Activated naive CD4-positive, alpha-beta T cell treated with anti-CD3 and anti-CD28 coated beads for 36 hours (primary cell): ENCODE measurements at regions not wholly inside any gene's neighbourhood (a gene's known extent, or its start where the extent isn't known, plus 50 kb on each side); places are given as distances from the start of the nearest gene placed in this dataset.
"Not testable (repeated sequence)": the region's sequence is repeated elsewhere in the genome, so short reads cannot be mapped to it uniquely, and the experiment has no call there.

Source experiments
- CTCF ChIA-PET: fragments of 350-600 bp; sonication (Branson Sonifier 250); formaldehyde crosslinking; loops from one replicate; lab custom pipeline; 2021; ENCODE audit warnings: antibody characterized with exemption; lab: Charles Lee
- DNase-seq: peaks from one replicate; pipeline ENCODE4 v3.0.0-alpha.2; 2020
- H3K27ac Mint-ChIP-seq: one replicate; pipeline ENCODE4 v1.8.0; 2021; ENCODE audit warnings: mild to moderate bottlenecking, mixed read lengths
- H3K27me3 Mint-ChIP-seq: one replicate; pipeline ENCODE4 v1.8.0; 2021; ENCODE audit warnings: low read depth, mixed read lengths
- H3K36me3 Mint-ChIP-seq: one replicate; pipeline ENCODE4 v1.8.0; 2021; ENCODE audit warnings: low read depth, mixed read lengths
- H3K4me1 Mint-ChIP-seq: one replicate; pipeline ENCODE4 v1.8.0; 2021; ENCODE audit warnings: low read depth, mixed read lengths
- H3K4me3 Mint-ChIP-seq: one replicate; pipeline ENCODE4 v1.8.0; 2021; ENCODE audit warnings: mild to moderate bottlenecking, moderate library complexity, mixed read lengths
- H3K9me3 Mint-ChIP-seq: one replicate; pipeline ENCODE4 v1.8.0; 2021; ENCODE audit warnings: mixed read lengths
- intact Hi-C: fragments of 100-400 bp; cut with micrococcal nuclease; formaldehyde crosslinking; loops from one replicate; pipeline ENCODE4 v1.15.1; 2023

DNA sequence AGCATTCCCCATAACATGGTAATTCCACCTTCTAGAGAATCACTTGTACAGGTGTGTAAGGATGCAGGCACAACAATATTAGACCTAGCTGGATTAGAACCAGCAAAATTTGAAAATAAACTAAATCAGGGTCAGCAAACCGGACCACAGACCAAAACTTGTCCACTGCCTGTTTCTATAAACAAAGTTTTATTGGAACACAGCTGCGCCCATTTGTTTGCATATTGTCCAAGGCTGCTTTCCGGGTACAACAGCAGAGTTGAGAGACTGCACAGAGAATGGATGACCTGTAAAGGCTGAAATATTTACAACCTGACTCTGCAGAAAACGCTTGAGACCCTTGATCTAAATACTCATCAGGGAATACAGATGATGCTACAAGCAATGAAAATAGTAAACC, 73.6 kb upstream of the SLC45A1 start:
- Mint-ChIP-seq H3K9me3 (no peaks in the 10 kb centered on the region), H3K4me3 (no peak overlapping the region), H3K27ac (no peak overlapping the region), H3K4me1 (no peaks in the 10 kb centered on the region), H3K36me3 (no peaks in the 10 kb centered on the region), H3K27me3 (peaks cover 4% of the 10 kb centered on the region)
- intact Hi-C loops: no loop called here
- DNase-seq: no peak
- CTCF ChIA-PET: no interaction called here

DNA sequence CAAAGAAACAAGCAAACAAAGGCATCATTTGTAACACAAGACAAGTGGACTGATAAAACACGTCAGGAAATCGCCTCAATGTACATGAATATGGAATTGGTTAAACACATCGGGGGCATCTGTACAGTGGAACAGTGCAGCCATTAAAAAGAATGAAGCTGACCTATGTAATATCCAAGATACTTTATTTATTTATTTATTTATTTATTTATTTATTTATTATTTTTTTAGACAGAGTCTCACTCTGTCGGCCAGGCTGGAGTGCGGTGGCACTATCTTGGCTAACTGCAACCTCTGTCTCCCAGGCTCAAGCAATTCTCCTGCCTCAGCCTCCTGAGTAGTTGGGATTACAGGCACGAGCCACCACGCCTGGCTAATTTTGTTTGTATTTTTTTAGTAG, 75.4 kb upstream of the SLC45A1 start:
- H3K4me1 Mint-ChIP-seq: no peaks in the 10 kb centered on the region
- H3K4me3 Mint-ChIP-seq: no peak overlapping the region
- peaks cover 4% of the 10 kb centered on the region for H3K27me3 Mint-ChIP-seq
- no peaks in the 10 kb centered on the region for H3K9me3 Mint-ChIP-seq
- H3K27ac Mint-ChIP-seq: no peak overlapping the region
- intact Hi-C loops: no loop called here
- no peak for DNase-seq
- CTCF ChIA-PET: no interaction called here
- no peaks in the 10 kb centered on the region for H3K36me3 Mint-ChIP-seq

DNA sequence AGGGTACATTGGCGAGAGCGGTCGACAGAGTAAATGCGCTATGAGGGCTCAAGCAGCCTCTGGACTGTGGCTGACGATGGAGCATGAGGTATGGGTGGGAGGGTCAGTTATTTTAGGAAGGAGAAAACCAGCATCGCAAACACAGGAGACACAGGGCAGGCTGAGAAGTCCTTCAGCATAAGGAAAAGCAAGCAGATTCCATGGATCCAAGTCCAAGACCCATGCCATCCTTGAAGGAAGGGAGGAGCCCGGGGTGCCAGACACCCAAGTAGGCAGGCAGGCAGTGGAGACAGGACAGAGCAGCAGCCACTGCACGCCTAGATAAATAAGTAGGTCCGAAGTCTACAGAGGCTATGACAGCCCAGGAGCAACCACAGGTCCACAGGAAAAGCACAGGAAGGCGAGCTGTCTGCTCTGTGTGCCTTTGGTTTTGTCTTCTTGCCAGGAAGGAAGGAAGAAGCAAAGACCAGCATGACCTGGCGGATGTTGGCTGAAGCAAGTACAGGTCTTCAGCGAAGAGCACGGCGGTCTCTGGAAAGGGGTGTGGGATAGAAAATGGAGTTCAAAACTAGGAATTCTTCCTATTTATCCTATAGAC, 76.4 kb upstream of the SLC45A1 start:
- CTCF ChIA-PET: no interaction called here
- no peaks in the 10 kb centered on the region for H3K4me1 Mint-ChIP-seq

DNA sequence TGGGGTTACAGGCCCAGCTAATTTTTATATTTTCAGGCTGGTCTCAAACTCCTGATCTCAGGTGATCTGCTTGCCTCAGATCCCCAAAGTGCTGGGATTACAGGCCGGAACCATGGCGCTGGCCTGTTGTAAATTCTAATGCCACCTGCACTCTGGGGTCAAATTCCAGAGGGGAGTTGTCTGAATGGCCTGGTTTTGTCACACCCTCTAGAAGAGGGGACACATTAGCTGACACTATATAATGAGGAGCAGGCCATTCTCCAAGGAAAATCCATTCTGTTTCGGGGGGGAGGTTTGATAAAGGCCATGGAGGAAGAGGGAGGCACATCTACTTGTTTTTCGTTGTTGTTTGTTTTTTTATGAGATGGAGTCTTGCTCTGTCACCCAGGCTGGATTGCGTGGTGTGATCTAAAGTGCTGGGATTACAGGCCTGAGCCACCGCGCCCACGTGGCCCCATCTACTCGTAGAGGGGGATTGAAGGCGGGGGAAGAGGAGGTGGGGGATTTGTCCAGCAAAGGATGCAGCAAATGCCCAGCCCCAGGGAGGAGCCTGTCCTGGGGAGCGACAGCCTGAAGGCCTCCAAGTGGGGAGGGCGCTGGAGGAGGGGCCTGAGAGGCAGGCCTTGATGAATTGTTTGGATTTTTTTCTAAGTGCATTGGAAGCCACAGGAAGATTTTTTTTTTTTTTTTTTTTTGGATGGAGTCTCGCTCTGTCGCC, 78.4 kb upstream of the SLC45A1 start:
- Mint-ChIP-seq H3K9me3 (no peaks in the 10 kb centered on the region), H3K27me3 (peaks cover 4% of the 10 kb centered on the region), H3K4me1 (no peaks in the 10 kb centered on the region), H3K36me3 (no peaks in the 10 kb centered on the region), H3K27ac (no peak overlapping the region), H3K4me3 (no peak overlapping the region)
- DNase-seq: no peak
- CTCF ChIA-PET: interaction anchor here (0.7 kb wide), 2 partner anchors 11 to 21 kb away, joined by 3 read pairs; no protein-coding TSS in a partner anchor
- intact Hi-C loops: no loop called here

More for the DNA sequence above, 76.4 kb upstream of the SLC45A1 start:
- Mint-ChIP-seq H3K9me3 (no peaks in the 10 kb centered on the region), H3K27me3 (peaks cover 4% of the 10 kb centered on the region), H3K36me3 (no peaks in the 10 kb centered on the region), H3K27ac (no peak overlapping the region), H3K4me3 (no peak overlapping the region)
- intact Hi-C loops: no loop called here
- no peak for DNase-seq

DNA sequence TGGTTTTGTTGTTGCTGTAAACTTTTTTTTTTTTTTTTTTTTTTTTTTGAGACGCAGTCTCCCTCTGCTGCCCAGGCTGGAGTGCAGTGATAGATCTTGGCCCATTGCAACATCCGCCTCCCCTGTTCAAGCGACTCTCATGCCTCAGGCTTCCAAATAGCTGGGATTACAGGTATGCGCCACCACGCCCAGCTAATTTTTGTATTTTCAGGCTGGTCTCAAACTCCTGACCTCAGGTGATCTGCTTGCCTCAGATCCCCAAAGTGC, 78.9 kb upstream of the SLC45A1 start:
- intact Hi-C loops: no loop called here
- no peak overlapping the region for H3K27ac Mint-ChIP-seq
- H3K4me3 Mint-ChIP-seq: no peak overlapping the region
- peaks cover 4% of the 10 kb centered on the region for H3K27me3 Mint-ChIP-seq
- CTCF ChIA-PET: interaction anchor here (0.7 kb wide), 2 partner anchors 11 to 20 kb away, joined by 3 read pairs; no protein-coding TSS in a partner anchor
- H3K36me3 Mint-ChIP-seq: no peaks in the 10 kb centered on the region
- H3K9me3 Mint-ChIP-seq: no peaks in the 10 kb centered on the region
- H3K4me1 Mint-ChIP-seq: no peaks in the 10 kb centered on the region
- DNase-seq: no peak

DNA sequence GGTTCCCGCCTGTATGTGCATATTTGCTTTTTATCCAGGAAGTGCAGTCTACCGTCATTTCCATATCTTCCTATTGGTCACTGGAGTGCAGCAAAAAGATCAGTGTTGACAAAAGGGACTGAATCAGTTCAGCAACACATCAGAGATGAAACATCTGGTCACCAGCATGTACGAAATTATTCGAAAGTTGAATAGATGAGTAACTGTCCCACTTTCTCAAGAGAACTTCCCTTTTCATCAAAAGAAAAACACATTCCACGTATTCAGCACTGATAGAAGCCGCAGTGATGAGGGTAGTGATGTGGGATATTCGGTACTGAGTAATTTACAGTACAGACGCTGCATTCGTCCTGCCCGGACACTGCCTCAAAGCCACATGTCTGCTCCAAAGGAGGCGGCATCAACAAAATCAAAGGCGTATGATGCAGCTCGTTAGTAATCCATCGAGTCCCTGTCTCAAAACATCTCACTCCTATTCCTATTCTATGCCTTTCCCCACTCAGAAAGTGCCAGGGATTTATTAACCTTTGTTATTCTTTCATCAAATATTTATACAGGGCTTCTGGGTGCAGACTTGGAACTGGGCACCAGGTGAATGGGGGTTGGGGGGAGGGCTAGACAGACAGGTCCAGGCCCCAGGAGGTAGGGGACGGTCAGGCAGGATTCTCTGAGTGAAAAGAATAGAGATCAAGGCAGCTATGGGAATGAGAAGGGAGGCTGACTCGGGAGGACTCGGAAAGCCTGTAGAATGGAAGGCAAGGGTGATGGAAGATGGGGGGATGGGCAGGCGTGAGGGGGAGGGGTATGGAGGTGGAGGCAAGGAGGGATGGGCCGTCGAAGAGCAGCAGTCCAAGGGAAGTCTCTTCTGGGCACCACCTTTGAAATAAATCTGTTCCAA, 79.5 kb upstream of the SLC45A1 start:
- Mint-ChIP-seq H3K4me3 (no peak overlapping the region), H3K27me3 (peaks cover 4% of the 10 kb centered on the region), H3K9me3 (no peaks in the 10 kb centered on the region), H3K36me3 (no peaks in the 10 kb centered on the region), H3K27ac (no peak overlapping the region), H3K4me1 (no peaks in the 10 kb centered on the region)
- intact Hi-C loops: no loop called here
- CTCF ChIA-PET: interaction anchor here (0.7 to 0.9 kb wide), 3 partner anchors 10 to 194 kb away, joined by 3 read pairs; no protein-coding TSS in a partner anchor
- DNase-seq: no peak

DNA sequence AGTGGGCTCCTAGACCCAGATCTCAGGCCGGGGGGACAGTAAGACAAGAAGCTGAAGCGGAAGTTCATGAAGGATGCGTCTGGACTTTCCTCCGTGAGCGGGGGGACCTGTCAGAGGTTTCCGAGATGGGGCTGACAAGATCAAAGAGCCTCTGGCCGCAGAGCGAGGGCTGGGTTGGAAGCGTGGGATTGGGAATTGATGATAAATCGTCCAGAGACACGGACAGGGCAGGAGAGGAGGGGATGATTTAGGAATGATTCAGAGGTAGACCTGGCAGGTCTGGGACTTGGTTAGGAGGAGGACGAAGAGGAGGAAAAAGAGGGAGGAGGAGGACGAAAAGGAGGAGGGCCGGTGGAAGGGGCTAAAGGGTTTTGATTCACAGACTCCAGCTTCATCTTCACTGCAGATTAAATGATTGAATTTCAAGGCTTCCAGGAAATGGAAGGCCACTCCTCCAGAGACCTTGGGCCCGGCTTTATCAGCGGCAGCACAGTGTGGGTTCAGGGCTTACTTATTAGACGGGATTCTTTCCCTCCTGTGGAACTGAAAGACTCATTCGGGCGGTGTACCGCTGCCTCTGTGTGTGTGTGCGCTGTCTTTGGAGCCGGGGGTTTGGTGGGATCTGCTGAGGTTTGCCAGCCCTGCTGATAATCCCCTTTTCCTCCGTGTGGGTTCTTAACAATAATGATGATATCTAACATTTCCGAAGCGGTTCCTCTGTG, 85.7 kb upstream of the SLC45A1 start:
- no peaks in the 10 kb centered on the region for H3K4me1 Mint-ChIP-seq
- DNase-seq: no peak
- H3K27ac Mint-ChIP-seq: no peak overlapping the region
- CTCF ChIA-PET: no interaction called here
- H3K36me3 Mint-ChIP-seq: no peaks in the 10 kb centered on the region
- intact Hi-C loops: no loop called here
- no peak overlapping the region for H3K4me3 Mint-ChIP-seq
- H3K27me3 Mint-ChIP-seq: peaks cover 2% of the 10 kb centered on the region
- H3K9me3 Mint-ChIP-seq: peaks cover 1% of the 10 kb centered on the region

DNA sequence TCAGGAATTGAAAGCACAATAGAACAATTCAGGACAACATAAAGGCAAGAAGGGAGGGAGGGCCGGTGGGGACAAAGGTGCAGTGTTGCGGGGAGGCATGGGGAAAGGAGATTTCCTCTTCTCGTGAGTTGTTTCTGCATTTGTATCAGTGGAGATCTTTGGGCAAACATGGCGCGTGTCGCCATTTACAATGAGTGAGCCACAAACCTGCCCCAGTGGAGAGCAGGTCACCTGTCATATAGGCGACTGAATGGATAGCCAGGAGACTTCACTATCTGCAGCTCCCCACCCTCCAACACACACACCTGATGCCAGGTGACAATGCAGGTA, 87.7 kb upstream of the SLC45A1 start:
- DNase-seq: no peak
- H3K36me3 Mint-ChIP-seq: no peaks in the 10 kb centered on the region
- no peaks in the 10 kb centered on the region for H3K4me1 Mint-ChIP-seq
- intact Hi-C loops: no loop called here
- CTCF ChIA-PET: interaction anchor here (0.6 kb wide), 1 partner anchor 563 kb away, joined by 3 read pairs; no protein-coding TSS in a partner anchor
- H3K27ac Mint-ChIP-seq: no peak overlapping the region
- peaks cover 3% of the 10 kb centered on the region for H3K9me3 Mint-ChIP-seq
- no peak overlapping the region for H3K4me3 Mint-ChIP-seq
- peaks cover 6% of the 10 kb centered on the region for H3K27me3 Mint-ChIP-seq

DNA sequence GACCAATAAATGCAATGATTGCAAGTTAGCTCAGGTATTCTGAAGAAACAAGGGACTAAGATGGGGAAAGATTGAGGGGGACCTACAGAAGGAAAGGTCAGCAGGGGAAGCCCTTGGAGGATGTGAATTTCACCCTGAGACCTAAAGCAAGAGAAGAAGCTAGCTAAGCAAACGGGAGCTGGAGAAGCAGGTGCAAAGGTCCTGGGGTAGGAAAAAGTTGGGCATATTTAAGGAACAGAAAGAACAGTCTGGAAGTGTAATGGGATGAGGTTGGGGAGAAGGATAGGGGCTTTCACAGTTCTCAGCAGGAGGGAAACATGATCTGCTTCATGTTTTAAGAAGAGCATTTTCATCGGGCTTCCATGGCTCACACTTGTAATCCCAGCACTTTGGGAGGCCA, 89.7 kb upstream of the SLC45A1 start:
- CTCF ChIA-PET: interaction anchor here (0.6 kb wide), 1 partner anchor 11 kb away, joined by 3 read pairs; no protein-coding TSS in a partner anchor
- Mint-ChIP-seq H3K36me3 (no peaks in the 10 kb centered on the region), H3K9me3 (peaks cover 3% of the 10 kb centered on the region), H3K4me3 (no peak overlapping the region), H3K27me3 (peaks cover 6% of the 10 kb centered on the region), H3K27ac (no peak overlapping the region), H3K4me1 (peaks cover 6% of the 10 kb centered on the region)
- no peak for DNase-seq
- intact Hi-C loops: no loop called here

DNA sequence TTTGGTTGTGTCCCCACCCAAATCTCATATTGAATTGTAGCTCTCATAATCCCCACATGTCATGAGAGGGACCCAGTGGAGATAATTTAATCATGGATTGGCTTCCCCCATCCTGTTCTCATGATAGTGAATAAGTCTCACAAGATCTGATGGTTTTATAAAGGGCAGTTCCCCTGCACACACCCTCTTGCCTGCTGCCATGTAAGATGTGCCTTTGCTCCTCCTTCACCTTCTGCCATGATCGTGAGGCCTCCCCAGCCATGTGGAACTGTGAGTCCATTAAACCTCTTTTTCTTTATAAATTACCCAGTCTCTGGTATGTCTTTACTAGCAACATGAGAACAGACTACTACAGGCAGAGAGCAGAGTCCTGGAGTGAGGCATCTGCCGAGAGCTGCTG, 90.2 kb upstream of the SLC45A1 start:
- H3K27ac Mint-ChIP-seq, intact Hi-C loops, H3K9me3 Mint-ChIP-seq, H3K4me1 Mint-ChIP-seq, DNase-seq, CTCF ChIA-PET, H3K4me3 Mint-ChIP-seq, H3K36me3 Mint-ChIP-seq, H3K27me3 Mint-ChIP-seq: not testable (repeated sequence)

DNA sequence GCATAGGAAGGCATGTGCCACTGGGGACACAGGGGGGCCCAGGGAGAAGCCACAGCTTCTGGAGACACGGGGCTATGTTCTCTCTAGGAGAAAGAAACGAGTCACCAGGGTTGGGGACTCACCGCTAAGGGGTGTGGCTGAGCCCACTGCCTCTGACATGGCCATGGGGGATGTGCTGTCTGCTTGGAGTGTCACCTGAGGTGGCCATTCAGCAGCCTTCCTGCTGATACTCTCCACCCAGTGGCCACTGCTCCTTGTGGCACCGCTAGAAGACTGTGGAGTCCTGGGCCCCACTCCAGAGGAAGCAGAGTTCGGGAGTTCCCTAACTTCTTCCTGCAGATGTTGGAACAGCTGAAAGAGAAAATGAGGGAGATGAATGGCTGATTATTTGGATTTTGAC, 91.2 kb upstream of the SLC45A1 start:
- CTCF ChIA-PET: no interaction called here
- intact Hi-C loops: no loop called here
- Mint-ChIP-seq H3K4me1 (peaks cover 6% of the 10 kb centered on the region), H3K4me3 (no peak overlapping the region), H3K27me3 (peaks cover 6% of the 10 kb centered on the region), H3K36me3 (no peaks in the 10 kb centered on the region), H3K27ac (no peak overlapping the region), H3K9me3 (peaks cover 3% of the 10 kb centered on the region)
- peak; percentile 12 for DNase-seq

DNA sequence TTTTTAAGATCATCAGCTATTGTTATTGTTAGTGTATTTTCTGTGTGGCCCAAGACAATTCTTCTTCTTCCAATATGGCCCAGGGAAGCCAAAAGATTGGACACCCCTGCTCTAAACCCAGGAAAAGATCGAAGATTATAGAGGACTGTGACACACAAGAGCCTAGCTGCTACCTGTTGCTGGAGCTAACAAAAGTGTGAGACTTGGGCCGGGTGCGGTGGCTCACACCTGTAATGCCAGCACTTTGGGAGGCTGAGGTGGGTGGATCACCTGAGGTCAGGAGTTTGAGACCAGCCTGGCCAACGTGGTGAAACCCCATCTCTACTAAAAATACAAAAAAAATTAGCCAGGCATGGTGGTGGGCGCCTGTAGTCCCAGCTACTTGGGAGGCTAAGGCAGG, 91.9 kb upstream of the SLC45A1 start:
- CTCF ChIA-PET: interaction anchor here (0.5 kb wide), 1 partner anchor 8 kb away, joined by 3 read pairs; no protein-coding TSS in a partner anchor

More for the DNA sequence above, 91.9 kb upstream of the SLC45A1 start:
- H3K9me3 Mint-ChIP-seq, H3K36me3 Mint-ChIP-seq, DNase-seq, H3K4me1 Mint-ChIP-seq, H3K27ac Mint-ChIP-seq, H3K4me3 Mint-ChIP-seq, intact Hi-C loops, H3K27me3 Mint-ChIP-seq: not testable (repeated sequence)
